ENCODE measurements at regions not wholly inside any gene's neighbourhood (a gene's known extent, or its start where the extent isn't known, plus 50 kb on each side); places are given as distances from the start of the nearest gene placed in this dataset.

DNA sequence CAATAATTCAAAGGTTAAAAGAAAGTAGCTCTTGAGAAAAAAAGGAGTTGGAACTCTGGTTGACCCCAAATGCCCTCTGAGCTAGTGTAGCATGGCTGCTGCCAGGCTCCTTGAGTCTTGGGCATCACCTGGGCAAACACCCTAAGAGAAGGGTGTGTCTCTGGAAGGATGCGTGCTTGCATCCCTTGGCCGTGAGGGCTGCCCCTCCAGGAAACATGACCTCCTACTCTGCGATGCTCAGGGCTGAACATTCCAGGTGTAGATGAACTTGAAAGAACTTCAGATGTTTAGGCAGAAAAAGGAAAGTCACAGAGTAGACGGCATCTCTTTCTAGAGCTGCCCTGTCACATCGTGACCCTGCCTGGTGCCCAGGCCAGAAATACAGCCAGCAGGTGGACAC, 189.4 kb upstream of the TCERG1L start:
- Histone ChIP-seq H3K9me3 (ENCODE audit: control insufficient read depth, low read length) (no peaks in the 10 kb centered on the region), H3K36me3 (ENCODE audit: control insufficient read depth, insufficient read depth, low read length) (no peaks in the 10 kb centered on the region), H3K27ac (ENCODE audit: low read depth, low read length, severe bottlenecking) (no peak overlapping the region), H3K4me3 (ENCODE audit: extremely low read depth, insufficient read depth, low read length, poor library complexity, severe bottlenecking) (no peak overlapping the region), H3K4me1 (ENCODE audit: control insufficient read depth, insufficient read depth, low read length, poor library complexity, severe bottlenecking) (no peaks in the 10 kb centered on the region)
- 89 to 92% methylated on average over 5 of the region's 5 CpGs for WGBS, 2 experiments (ENCODE audit: insufficient coverage in 2 of 2)

DNA sequence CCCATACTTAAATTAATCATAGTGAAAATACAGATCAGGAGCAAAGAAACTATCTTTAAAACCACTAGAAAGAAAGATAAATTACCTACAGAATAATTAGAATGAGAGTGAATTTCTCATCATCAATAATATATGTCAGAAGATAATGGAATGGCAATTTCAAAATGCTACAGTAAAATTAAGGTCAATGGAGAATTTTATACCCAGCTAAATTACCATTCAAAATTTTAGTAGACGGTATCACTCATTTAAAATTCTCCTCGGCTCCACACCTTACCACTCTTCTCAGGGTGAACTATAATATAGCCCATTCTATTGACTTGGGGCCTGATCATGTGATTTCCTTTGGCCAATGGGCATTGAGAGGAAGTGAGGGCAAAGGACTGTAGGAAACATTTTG, 192.5 kb upstream of the TCERG1L start:
- Histone ChIP-seq H3K4me1 (ENCODE audit: control insufficient read depth, insufficient read depth, low read length, poor library complexity, severe bottlenecking) (no peaks in the 10 kb centered on the region), H3K36me3 (ENCODE audit: control insufficient read depth, insufficient read depth, low read length) (no peaks in the 10 kb centered on the region), H3K4me3 (ENCODE audit: extremely low read depth, insufficient read depth, low read length, poor library complexity, severe bottlenecking) (no peak overlapping the region), H3K27ac (ENCODE audit: low read depth, low read length, severe bottlenecking) (no peak overlapping the region), H3K9me3 (ENCODE audit: control insufficient read depth, low read length) (no peaks in the 10 kb centered on the region)
- WGBS, 2 experiments (ENCODE audit: insufficient coverage in 2 of 2): 72% methylated on average over 2 of the region's 2 CpGs; no CpG with 5 or more reads in 1 of the 2 experiments

DNA sequence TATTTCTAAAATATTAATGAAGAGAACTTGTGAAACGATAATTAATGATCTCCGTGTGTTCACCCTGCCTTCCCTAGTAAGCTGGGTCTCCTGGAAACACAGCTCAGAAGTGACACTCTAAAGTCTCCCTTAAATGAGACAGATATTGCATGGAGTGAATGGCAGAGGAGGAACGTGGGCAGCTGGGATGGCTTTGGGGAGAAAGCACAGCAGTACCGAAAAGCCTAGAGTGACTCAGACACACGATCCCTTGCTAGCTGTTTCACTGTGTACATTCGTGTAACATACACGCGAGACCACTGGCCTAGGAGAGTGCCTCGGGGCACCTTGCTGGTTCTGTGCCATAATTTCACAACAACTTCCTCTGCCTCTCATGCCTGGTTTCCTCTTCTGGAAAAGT, 199.9 kb upstream of the TCERG1L start:
- H3K4me3 ChIP-seq (ENCODE audit: extremely low read depth, insufficient read depth, low read length, poor library complexity, severe bottlenecking): no peak overlapping the region
- 84 to 96% methylated on average over 7 of the region's 9 CpGs for WGBS, 2 experiments (ENCODE audit: insufficient coverage in 2 of 2)
- peaks cover 20% of the 10 kb centered on the region for H3K9me3 ChIP-seq (ENCODE audit: control insufficient read depth, low read length)

DNA sequence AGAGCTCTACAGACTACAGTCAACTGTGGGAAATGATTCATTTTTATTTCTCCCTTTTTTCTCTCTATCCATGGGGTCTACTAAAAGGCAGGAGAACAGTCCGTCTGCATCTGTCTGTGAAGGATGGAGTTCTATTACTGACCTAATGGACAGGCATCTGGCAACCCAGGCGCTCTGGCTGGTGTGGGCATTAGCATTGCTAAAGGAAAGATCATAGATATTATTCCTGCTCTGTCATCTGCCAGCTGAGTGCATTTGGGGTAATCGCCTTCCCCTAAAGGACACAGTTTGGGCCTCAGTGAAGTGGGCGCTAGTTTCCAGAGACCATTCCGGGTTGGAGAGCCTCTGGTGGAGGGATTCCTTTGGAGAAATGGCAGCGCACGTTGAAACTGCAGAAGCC, 201.3 kb upstream of the TCERG1L start:
- H3K4me1 ChIP-seq (ENCODE audit: control insufficient read depth, insufficient read depth, low read length, poor library complexity, severe bottlenecking): peaks cover 4% of the 10 kb centered on the region
- peaks cover 20% of the 10 kb centered on the region for H3K9me3 ChIP-seq (ENCODE audit: control insufficient read depth, low read length)
- no peak overlapping the region for H3K4me3 ChIP-seq (ENCODE audit: extremely low read depth, insufficient read depth, low read length, poor library complexity, severe bottlenecking)
- 90 to 92% methylated on average over 7 of the region's 7 CpGs for WGBS, 2 experiments (ENCODE audit: insufficient coverage in 2 of 2)
- H3K36me3 ChIP-seq (ENCODE audit: control insufficient read depth, insufficient read depth, low read length): no peaks in the 10 kb centered on the region
- no peak overlapping the region for H3K27ac ChIP-seq (ENCODE audit: low read depth, low read length, severe bottlenecking)

More for the DNA sequence above, 199.9 kb upstream of the TCERG1L start:
- H3K36me3 ChIP-seq (ENCODE audit: control insufficient read depth, insufficient read depth, low read length): no peaks in the 10 kb centered on the region
- H3K27ac ChIP-seq (ENCODE audit: low read depth, low read length, severe bottlenecking): no peak overlapping the region
- peaks cover 4% of the 10 kb centered on the region for H3K4me1 ChIP-seq (ENCODE audit: control insufficient read depth, insufficient read depth, low read length, poor library complexity, severe bottlenecking)

DNA sequence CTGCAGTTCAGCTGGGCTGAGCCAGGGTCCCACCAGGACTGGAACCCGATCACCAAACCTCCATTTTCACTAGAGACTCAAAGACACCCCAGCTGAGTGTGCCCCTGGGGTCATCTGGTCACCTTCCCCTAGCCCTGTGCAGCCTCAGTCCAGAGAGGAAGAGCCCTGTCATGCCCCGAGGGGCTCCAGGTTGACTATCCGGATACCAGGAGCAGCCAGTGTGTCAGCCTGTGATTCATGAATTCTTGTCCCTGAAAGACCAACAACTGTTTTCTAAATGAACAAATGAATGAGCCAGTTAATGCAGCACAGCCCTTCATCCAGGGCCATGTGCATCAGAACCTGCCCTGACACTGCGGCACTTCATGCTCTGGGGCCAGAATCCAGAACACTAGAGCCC, 201.9 kb upstream of the TCERG1L start:
- H3K4me3 ChIP-seq (ENCODE audit: extremely low read depth, insufficient read depth, low read length, poor library complexity, severe bottlenecking): no peak overlapping the region
- H3K9me3 ChIP-seq (ENCODE audit: control insufficient read depth, low read length): peaks cover 20% of the 10 kb centered on the region
- peaks cover 4% of the 10 kb centered on the region for H3K4me1 ChIP-seq (ENCODE audit: control insufficient read depth, insufficient read depth, low read length, poor library complexity, severe bottlenecking)
- no peak overlapping the region for H3K27ac ChIP-seq (ENCODE audit: low read depth, low read length, severe bottlenecking)
- 81% methylated on average over 4 of the region's 4 CpGs for WGBS, 2 experiments (ENCODE audit: insufficient coverage in 2 of 2)
- no peaks in the 10 kb centered on the region for H3K36me3 ChIP-seq (ENCODE audit: control insufficient read depth, insufficient read depth, low read length)

DNA sequence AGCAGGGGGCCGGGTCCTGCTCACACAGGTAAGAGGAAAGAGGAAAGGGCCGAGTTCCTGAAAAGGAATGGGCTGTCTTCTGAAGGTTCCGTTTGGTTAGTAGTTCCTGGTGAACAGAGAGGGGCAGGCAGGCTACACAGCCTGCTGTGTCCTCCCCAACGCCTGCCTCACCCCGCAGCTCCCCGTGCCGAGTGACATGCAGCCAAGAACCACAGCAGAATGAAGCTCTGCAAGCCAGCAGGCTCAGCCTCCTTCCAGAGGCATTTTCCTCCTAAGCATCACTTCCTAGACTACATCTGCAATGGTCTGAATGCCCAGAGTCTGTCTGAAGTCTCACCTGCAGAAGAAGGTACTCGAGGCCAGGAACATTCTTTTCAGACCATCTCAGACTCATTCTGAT, 202.4 kb upstream of the TCERG1L start:
- Histone ChIP-seq H3K9me3 (ENCODE audit: control insufficient read depth, low read length) (peaks cover 20% of the 10 kb centered on the region), H3K4me3 (ENCODE audit: extremely low read depth, insufficient read depth, low read length, poor library complexity, severe bottlenecking) (no peak overlapping the region), H3K27ac (ENCODE audit: low read depth, low read length, severe bottlenecking) (no peak overlapping the region), H3K4me1 (ENCODE audit: control insufficient read depth, insufficient read depth, low read length, poor library complexity, severe bottlenecking) (peaks cover 4% of the 10 kb centered on the region), H3K36me3 (ENCODE audit: control insufficient read depth, insufficient read depth, low read length) (no peaks in the 10 kb centered on the region)
- WGBS, 2 experiments (ENCODE audit: insufficient coverage in 2 of 2): 67 to 84% methylated on average over 7 to 8 of the region's 8 CpGs

DNA sequence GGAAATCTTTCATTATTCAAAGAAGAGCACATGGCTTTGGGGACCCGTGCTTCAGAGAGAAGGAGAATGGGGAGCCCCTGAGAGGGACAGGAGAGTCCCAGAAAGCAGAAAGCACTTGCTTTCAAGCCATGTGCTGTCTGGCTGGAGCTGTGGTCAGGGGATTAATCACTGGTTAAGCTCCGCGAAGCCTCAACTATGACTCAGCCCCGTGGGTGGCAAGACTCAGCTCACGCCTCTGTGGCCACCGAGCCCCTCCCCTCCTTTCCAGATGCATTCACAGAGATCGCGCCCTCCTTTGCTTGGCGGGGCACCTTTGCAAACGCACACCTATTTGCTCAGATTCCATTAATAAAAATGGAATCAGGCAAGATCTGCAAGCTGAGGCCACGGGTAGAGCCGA, 202.9 kb upstream of the TCERG1L start:
- 42% methylated on average over 8 to 11 of the region's 12 CpGs for whole genome bisulfite sequencing, 2 experiments (ENCODE audit: insufficient coverage in 2 of 2)
- Histone ChIP-seq H3K36me3 (ENCODE audit: control insufficient read depth, insufficient read depth, low read length) (no peaks in the 10 kb centered on the region), H3K4me1 (ENCODE audit: control insufficient read depth, insufficient read depth, low read length, poor library complexity, severe bottlenecking) (peaks cover 4% of the 10 kb centered on the region), H3K4me3 (ENCODE audit: extremely low read depth, insufficient read depth, low read length, poor library complexity, severe bottlenecking) (no peak overlapping the region), H3K9me3 (ENCODE audit: control insufficient read depth, low read length) (peaks cover 20% of the 10 kb centered on the region), H3K27ac (ENCODE audit: low read depth, low read length, severe bottlenecking) (no peak overlapping the region)

DNA sequence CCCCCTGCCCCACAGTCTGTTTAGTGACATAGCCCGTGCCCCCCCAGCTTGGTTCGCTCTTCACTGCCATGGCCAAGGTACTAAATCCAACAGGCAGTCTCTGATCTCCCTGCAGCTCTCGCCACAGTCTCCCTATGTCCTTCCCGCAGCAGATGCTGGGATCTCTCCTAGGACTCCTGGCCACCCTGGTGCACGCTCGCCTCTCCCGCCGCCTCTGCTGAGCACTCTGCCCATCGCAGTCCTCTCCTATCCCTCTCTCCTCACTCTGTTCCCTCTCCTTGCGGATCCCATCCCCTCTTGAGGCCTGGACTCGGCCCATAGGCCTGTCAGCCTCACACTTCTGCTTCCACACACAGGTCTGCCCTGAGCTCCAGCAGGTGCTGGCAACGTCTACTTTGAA, 204.8 kb upstream of the TCERG1L start:
- H3K4me1 ChIP-seq (ENCODE audit: control insufficient read depth, insufficient read depth, low read length, poor library complexity, severe bottlenecking): peaks cover 4% of the 10 kb centered on the region
- H3K9me3 ChIP-seq (ENCODE audit: control insufficient read depth, low read length): peaks cover 13% of the 10 kb centered on the region
- H3K36me3 ChIP-seq (ENCODE audit: control insufficient read depth, insufficient read depth, low read length): no peaks in the 10 kb centered on the region
- no peak overlapping the region for H3K4me3 ChIP-seq (ENCODE audit: extremely low read depth, insufficient read depth, low read length, poor library complexity, severe bottlenecking)
- H3K27ac ChIP-seq (ENCODE audit: low read depth, low read length, severe bottlenecking): no peak overlapping the region
- WGBS, 2 experiments (ENCODE audit: insufficient coverage in 2 of 2): 88 to 94% methylated on average over 11 to 12 of the region's 12 CpGs

DNA sequence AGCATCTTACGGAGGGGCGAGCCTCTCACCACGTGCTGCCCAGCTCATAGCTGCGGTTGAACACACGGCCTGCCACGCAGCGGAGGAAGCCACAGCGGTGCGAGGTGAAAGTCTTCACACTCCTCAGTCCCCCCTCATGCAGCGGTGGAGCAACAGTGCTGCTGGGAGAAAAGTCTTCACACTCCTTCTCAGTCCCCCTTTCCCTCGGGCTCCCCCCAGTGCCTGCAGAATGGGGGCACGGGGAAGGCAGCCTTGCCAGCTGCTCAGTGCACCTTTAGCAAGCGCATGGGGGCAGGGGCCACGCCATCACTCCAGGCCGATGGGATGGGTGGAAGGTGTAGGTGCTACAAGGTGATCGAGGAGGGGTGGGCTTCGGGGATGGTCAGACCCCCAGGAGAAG, 206.3 kb upstream of the TCERG1L start:
- H3K27ac ChIP-seq (ENCODE audit: low read depth, low read length, severe bottlenecking): no peak overlapping the region
- peaks cover 4% of the 10 kb centered on the region for H3K4me1 ChIP-seq (ENCODE audit: control insufficient read depth, insufficient read depth, low read length, poor library complexity, severe bottlenecking)
- WGBS, 2 experiments (ENCODE audit: insufficient coverage in 2 of 2): 93 to 94% methylated on average over 13 to 15 of the region's 17 CpGs
- H3K9me3 ChIP-seq (ENCODE audit: control insufficient read depth, low read length): no peaks in the 10 kb centered on the region
- no peaks in the 10 kb centered on the region for H3K36me3 ChIP-seq (ENCODE audit: control insufficient read depth, insufficient read depth, low read length)
- no peak overlapping the region for H3K4me3 ChIP-seq (ENCODE audit: extremely low read depth, insufficient read depth, low read length, poor library complexity, severe bottlenecking)

DNA sequence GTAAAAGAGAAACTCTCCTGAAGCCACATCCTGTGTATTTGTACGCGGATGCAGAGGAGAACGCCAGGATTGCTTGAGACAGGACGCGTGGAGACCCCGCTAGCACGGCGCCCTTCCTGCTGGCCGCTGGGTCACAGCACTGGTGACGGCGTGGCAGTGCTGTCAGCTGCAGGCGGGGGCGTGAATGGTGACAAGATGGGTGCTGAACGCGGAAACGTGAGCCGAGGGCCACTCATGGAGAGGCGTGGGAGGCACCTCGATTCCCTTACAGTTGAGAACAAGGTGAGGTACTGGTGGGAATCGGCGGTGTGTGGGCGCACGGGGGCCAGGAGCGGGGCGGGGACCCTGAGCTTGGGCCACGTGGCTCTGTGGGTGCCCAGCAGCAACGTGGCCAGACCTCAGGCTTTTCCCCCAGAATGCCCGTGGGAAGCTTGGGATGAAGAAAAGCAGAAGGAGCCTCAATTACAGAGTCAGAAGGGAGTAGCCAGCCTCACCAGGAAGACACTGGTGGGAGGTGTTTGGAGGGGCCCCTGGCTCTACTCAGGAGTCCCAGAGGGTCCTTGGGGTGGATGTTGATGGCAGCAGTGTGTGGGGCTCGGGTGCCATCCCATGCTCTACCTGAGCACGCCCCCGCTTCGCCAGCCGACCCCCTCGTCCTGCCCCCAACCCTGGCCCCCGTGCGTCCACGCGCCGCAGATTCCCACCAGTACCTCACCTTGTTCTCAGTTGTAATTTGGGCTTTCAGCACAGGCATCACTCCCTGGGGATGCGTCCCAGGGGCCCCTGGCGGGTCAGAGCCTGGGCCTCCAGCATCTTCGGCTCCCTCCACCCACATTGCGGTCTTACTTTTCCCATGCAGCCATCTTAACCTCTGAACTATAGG, 208.4 kb upstream of the TCERG1L start:
- Histone ChIP-seq H3K27ac (ENCODE audit: low read depth, low read length, severe bottlenecking) (no peak overlapping the region), H3K4me3 (ENCODE audit: extremely low read depth, insufficient read depth, low read length, poor library complexity, severe bottlenecking) (no peak overlapping the region), H3K9me3 (ENCODE audit: control insufficient read depth, low read length) (peaks cover 8% of the 10 kb centered on the region), H3K36me3 (ENCODE audit: control insufficient read depth, insufficient read depth, low read length) (no peaks in the 10 kb centered on the region), H3K4me1 (ENCODE audit: control insufficient read depth, insufficient read depth, low read length, poor library complexity, severe bottlenecking) (no peaks in the 10 kb centered on the region)
- 92 to 95% methylated on average over 25 to 39 of the region's 43 CpGs for WGBS, 2 experiments (ENCODE audit: insufficient coverage in 2 of 2)

All from mesodermal cell (in vitro differentiated cells).